ENCODE measurements at regions not wholly inside any gene's neighbourhood (a gene's known extent, or its start where the extent isn't known, plus 50 kb on each side); places are given as distances from the start of the nearest gene placed in this dataset.

- DNase-seq: no peak
These were observed 65.4 kb downstream of the UBIAD1 start for GRCh38 chr1:11338284-11338924.

GRCh38 chr1:11339346-11340232, 66.6 kb downstream of the UBIAD1 start:
- no peak for DNase-seq

- no peak for DNase-seq
These were observed 67.2 kb downstream of the UBIAD1 start for GRCh38 chr1:11340233-11340632.

GRCh38 chr1:11341901-11342552, 69.0 kb downstream of the UBIAD1 start:
- no peak for DNase-seq

- no peak for DNase-seq
These were observed 69.6 kb downstream of the UBIAD1 start for GRCh38 chr1:11342621-11343032.

GRCh38 chr1:11345971-11346715, 73.1 kb downstream of the UBIAD1 start:
- DNase-seq: no peak

GRCh38 chr1:11350265-11350664, 77.3 kb downstream of the UBIAD1 start:
- DNase-seq: no peak

GRCh38 chr1:11352058-11352715, 79.2 kb downstream of the UBIAD1 start:
- no peak for DNase-seq

- DNase-seq: no peak
These were observed 80.1 kb downstream of the UBIAD1 start for GRCh38 chr1:11352816-11353799.

- DNase-seq: no peak
These were observed 82.0 kb downstream of the UBIAD1 start for GRCh38 chr1:11354893-11355553.

GRCh38 chr1:11355559-11356475, 82.8 kb downstream of the UBIAD1 start:
- DNase-seq: no peak

GRCh38 chr1:11357276-11357675, 84.3 kb downstream of the UBIAD1 start:
- no peak for DNase-seq

- DNase-seq: no peak
These were observed 86.0 kb downstream of the UBIAD1 start for GRCh38 chr1:11358984-11359383.

- DNase-seq: no peak
These were observed 89.6 kb downstream of the UBIAD1 start for GRCh38 chr1:11362547-11363021.

- no peak for DNase-seq
These were observed 91.2 kb downstream of the UBIAD1 start for GRCh38 chr1:11364170-11364569.

GRCh38 chr1:11365744-11366387, 92.9 kb downstream of the UBIAD1 start:
- DNase-seq: no peak

- DNase-seq: no peak
These were observed 100.3 kb downstream of the UBIAD1 start for GRCh38 chr1:11373029-11373894.
